ENCODE measurements at regions not wholly inside any gene's neighbourhood (a gene's known extent, or its start where the extent isn't known, plus 50 kb on each side); places are given as distances from the start of the nearest gene placed in this dataset.

GRCh38 chr2:150099805-150100204 lies 387.7 kb downstream of the RND3 start (continued):
- TF ChIP-seq ARID3A (IDR thresholded peaks at IDR 0.05; ENCODE audit: borderline replicate concordance, low read depth, low read length) (no peak), POLR3G (IDR thresholded peaks at IDR 0.05; ENCODE audit: extremely low read depth, insufficient read length, insufficient replicate concordance) (no peak), HNRNPLL (IDR thresholded peaks at IDR 0.05; ENCODE audit: low read depth, low read length, poor library complexity, severe bottlenecking) (no peak), CHD7 (IDR thresholded peaks at IDR 0.05; ENCODE audit: low read depth, low read length) (no peak), TARDBP (IDR thresholded peaks at IDR 0.05) (no peak), XRCC3 (IDR thresholded peaks at IDR 0.05) (no peak)

Measured in K562 (cell line).